K562 (cell line): ENCODE measurements at regions not wholly inside any gene's neighbourhood (a gene's known extent, or its start where the extent isn't known, plus 50 kb on each side); places are given as distances from the start of the nearest gene placed in this dataset.

Source experiments
- ARNT ChIP-seq, 2 experiments: fragments of 450-650 bp; IDR thresholded peaks; 2 replicates each; pipeline ENCODE4 v1.6.1; 2016; ENCODE audit warnings: mild to moderate bottlenecking in 1 of 2
- CEBPB ChIP-seq: fragments of 450-650 bp; IDR thresholded peaks from 2 replicates; pipeline ENCODE4 v1.6.1; 2016; ENCODE audit warnings: missing genetic modification characterization, missing compliant biosample characterization
- CREB3 ChIP-seq: fragments of 450-650 bp; conservative IDR thresholded peaks from 2 replicates; pipeline ENCODE4 v1.6.1; 2016; ENCODE audit warnings: missing genetic modification characterization, low read depth, mild to moderate bottlenecking, missing compliant biosample characterization, moderate library complexity
- E2F4 ChIP-seq: sonication (generic); formaldehyde crosslinking; IDR thresholded peaks from 2 replicates; pipeline ENCODE4 v1.8.0; 2022; ENCODE audit warnings: mild to moderate bottlenecking, low read depth, missing genetic modification reagents
- E2F6 ChIP-seq, 2 experiments: IDR thresholded peaks; 2 replicates each; pipeline ENCODE4 v1.6.1; 2011; ENCODE audit warnings: borderline replicate concordance in 1 of 2, control low read depth in 1 of 2, low read depth in 1 of 2, low read length in 1 of 2, mild to moderate bottlenecking in 1 of 2, mixed read lengths in 1 of 2, moderate library complexity in 1 of 2; ENCODE audit not compliant: insufficient read depth in 1 of 2, insufficient read length in 1 of 2, poor library complexity in 1 of 2, severe bottlenecking in 1 of 2; ENCODE audit errors: extremely low read depth in 1 of 2
- ESRRA ChIP-seq: fragments of 450-650 bp; IDR thresholded peaks from 2 replicates; pipeline ENCODE4 v1.6.1; 2014; ENCODE audit warnings: low read depth, mild to moderate bottlenecking, moderate library complexity, borderline replicate concordance
- ESRRB ChIP-seq: fragments of 250-450 bp; sonication (Bioruptor Pico); IDR thresholded peaks from 2 replicates; pipeline ENCODE4 v1.5.0; 2020; ENCODE audit warnings: mild to moderate bottlenecking, moderate library complexity, borderline replicate concordance
- FOXK1 ChIP-seq: sonication (generic); formaldehyde crosslinking; IDR thresholded peaks from 2 replicates; pipeline ENCODE4 v1.8.0; 2022; ENCODE audit warnings: missing genetic modification reagents, mild to moderate bottlenecking, borderline replicate concordance
- GABPB1 ChIP-seq: sonication (generic); formaldehyde crosslinking; IDR thresholded peaks from 2 replicates; pipeline ENCODE4 v1.8.0; 2022; ENCODE audit warnings: mild to moderate bottlenecking, missing genetic modification reagents
- KDM5B ChIP-seq: fragments of 200-600 bp; sonication (generic); IDR thresholded peaks from 2 replicates; pipeline ENCODE4 v1.6.1; 2012; ENCODE audit warnings: low read depth, mild to moderate bottlenecking, moderate library complexity, low read length, control low read depth, inconsistent platforms; ENCODE audit not compliant: insufficient replicate concordance
- MAFG ChIP-seq: fragments of 450-650 bp; conservative IDR thresholded peaks from 2 replicates; pipeline ENCODE4 v1.6.1; 2016; ENCODE audit warnings: missing genetic modification characterization, missing compliant biosample characterization
- NEUROD1 ChIP-seq: fragments of 150-350 bp; IDR thresholded peaks from 2 replicates; pipeline ENCODE4 v1.6.1; 2014; ENCODE audit warnings: borderline replicate concordance, low read length, low read depth; ENCODE audit not compliant: partially characterized antibody
- NR2C2 ChIP-seq, 2 experiments: fragments of 200-800 bp in 1 of 2; sonication (Bioruptor generic) in 1 of 2; sonication (generic) in 1 of 2; formaldehyde crosslinking in 1 of 2; IDR thresholded peaks; 2 replicates each; pipeline versions ENCODE4 v1.6.1 to v1.8.0; 2016 to 2022; ENCODE audit warnings: mild to moderate bottlenecking in 1 of 2, missing compliant biosample characterization in 1 of 2, missing genetic modification characterization in 1 of 2, missing genetic modification reagents in 1 of 2
- RB1 ChIP-seq: fragments of 450-650 bp; IDR thresholded peaks from 2 replicates; pipeline ENCODE4 v1.6.1; 2017; ENCODE audit warnings: low read depth, mild to moderate bottlenecking
- RBM17 ChIP-seq: fragments of 200-400 bp; formaldehyde crosslinking; IDR thresholded peaks from 2 replicates; pipeline ENCODE4 v1.6.1; 2017; ENCODE audit warnings: low read depth, mild to moderate bottlenecking, low read length, borderline replicate concordance
- RHOXF2B ChIP-seq: fragments of 250-450 bp; sonication (Bioruptor Pico); conservative IDR thresholded peaks from 2 replicates; pipeline ENCODE4 v1.5.1; 2021
- SIX5 ChIP-seq, 2 experiments: IDR thresholded peaks; 2 replicates each; pipeline ENCODE4 v1.6.1; 2011; ENCODE audit warnings: low read length in 2 of 2, borderline replicate concordance in 1 of 2, low read depth in 1 of 2, mild to moderate bottlenecking in 1 of 2, moderate library complexity in 1 of 2; ENCODE audit not compliant: insufficient read depth in 1 of 2
- STAT5B ChIP-seq: fragments of 250-450 bp; sonication (Bioruptor Pico); IDR thresholded peaks from 2 replicates; pipeline ENCODE4 v1.8.0; 2021; ENCODE audit warnings: mild to moderate bottlenecking, inconsistent platforms
- TBL1XR1 ChIP-seq, 2 experiments: IDR thresholded peaks; 2 replicates each; pipeline ENCODE4 v1.6.1; 2012; ENCODE audit warnings: improper control_type of control experiment in 2 of 2, low read length in 2 of 2, mild to moderate bottlenecking in 1 of 2
- WHSC1 ChIP-seq: IDR thresholded peaks from one replicate; pipeline ENCODE4 v1.6.1; 2012; ENCODE audit warnings: low read length, control low read depth, inconsistent platforms
- ZBTB43 ChIP-seq: sonication (generic); formaldehyde crosslinking; IDR thresholded peaks from 2 replicates; pipeline ENCODE4 v1.8.0; 2023; ENCODE audit warnings: mild to moderate bottlenecking, missing genetic modification reagents
- ZNF511 ChIP-seq: sonication (generic); formaldehyde crosslinking; IDR thresholded peaks from 2 replicates; pipeline ENCODE4 v1.8.0; 2022; ENCODE audit warnings: mild to moderate bottlenecking, missing genetic modification reagents
- ZNF75A ChIP-seq: fragments of 450-650 bp; formaldehyde crosslinking; IDR thresholded peaks from 2 replicates; pipeline ENCODE4 v1.4.0; 2020; ENCODE audit warnings: mild to moderate bottlenecking

- TF ChIP-seq ESRRB (CRISPR knock-in tag) (no peak), CEBPB (tag) (no peak), ESRRA (no peak), E2F4 (no peak), WHSC1 (no peak), NR2C2 (CRISPR knock-in tag; IDR thresholded peaks at IDR 0.05) (no peak), NR2C2 (tag; IDR thresholded peaks at IDR 0.05) (peak; percentile 24; the same call in 1 of the 2 replicates), ZNF75A (CRISPR knock-in tag) (no peak), RHOXF2B (CRISPR knock-in tag) (no peak), E2F6 (IDR thresholded peaks at IDR 0.05; ENCODE audit: borderline replicate concordance in 1 of 2, extremely low read depth in 1 of 2, insufficient read depth in 1 of 2, insufficient read length in 1 of 2, low read depth in 1 of 2, low read length in 1 of 2, poor library complexity in 1 of 2, severe bottlenecking in 1 of 2) (no peak), CREB3 (tag) (no peak), RB1 (no peak), ZBTB43 (no peak), NEUROD1 (no peak), GABPB1 (CRISPR knock-in tag) (no peak), ARNT (IDR thresholded peaks at IDR 0.05) (peak in 1 of 2 experiments; percentile 67; a peak in 1 of 4 replicates), MAFG (tag) (no peak), KDM5B (peak; percentile 52), TBL1XR1 (IDR thresholded peaks at IDR 0.05; ENCODE audit: low read length in 2 of 2) (no peak), ZNF511 (CRISPR knock-in tag) (no peak), FOXK1 (no peak), SIX5 (IDR thresholded peaks at IDR 0.05; ENCODE audit: borderline replicate concordance in 1 of 2, insufficient read depth in 1 of 2, low read depth in 1 of 2, low read length in 2 of 2) (no peak), STAT5B (CRISPR knock-in tag) (no peak), RBM17 (no peak)
Measured at GRCh38 chrX:118884552-118885138, 61.0 kb downstream of the ZCCHC12 start (continued).
